ENCODE measurements at regions not wholly inside any gene's neighbourhood (a gene's known extent, or its start where the extent isn't known, plus 50 kb on each side); places are given as distances from the start of the nearest gene placed in this dataset.
A peak's percentile ranks its signal among the peaks of the same experiment; 100 is the strongest.

- no peak overlapping the region for H3K4me3 ChIP-seq (ENCODE audit: control insufficient read depth, low read depth, low read length)
- DNase-seq (ENCODE audit: low read depth): peak; percentile 59
- TF ChIP-seq, protein P1, sequence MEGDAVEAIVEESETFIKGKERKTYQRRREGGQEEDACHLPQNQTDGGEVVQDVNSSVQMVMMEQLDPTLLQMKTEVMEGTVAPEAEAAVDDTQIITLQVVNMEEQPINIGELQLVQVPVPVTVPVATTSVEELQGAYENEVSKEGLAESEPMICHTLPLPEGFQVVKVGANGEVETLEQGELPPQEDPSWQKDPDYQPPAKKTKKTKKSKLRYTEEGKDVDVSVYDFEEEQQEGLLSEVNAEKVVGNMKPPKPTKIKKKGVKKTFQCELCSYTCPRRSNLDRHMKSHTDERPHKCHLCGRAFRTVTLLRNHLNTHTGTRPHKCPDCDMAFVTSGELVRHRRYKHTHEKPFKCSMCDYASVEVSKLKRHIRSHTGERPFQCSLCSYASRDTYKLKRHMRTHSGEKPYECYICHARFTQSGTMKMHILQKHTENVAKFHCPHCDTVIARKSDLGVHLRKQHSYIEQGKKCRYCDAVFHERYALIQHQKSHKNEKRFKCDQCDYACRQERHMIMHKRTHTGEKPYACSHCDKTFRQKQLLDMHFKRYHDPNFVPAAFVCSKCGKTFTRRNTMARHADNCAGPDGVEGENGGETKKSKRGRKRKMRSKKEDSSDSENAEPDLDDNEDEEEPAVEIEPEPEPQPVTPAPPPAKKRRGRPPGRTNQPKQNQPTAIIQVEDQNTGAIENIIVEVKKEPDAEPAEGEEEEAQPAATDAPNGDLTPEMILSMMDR (conservative IDR thresholded peaks at IDR 0.05; ENCODE audit: control insufficient read depth, insufficient read depth, low read depth, low read length): no peak
Measured at GRCh38 chr2:240325016-240326007, 110.2 kb upstream of the GPC1 start.

GRCh38 chr2:240326246-240326645, 109.2 kb upstream of the GPC1 start:
- TF ChIP-seq, protein P1 (conservative IDR thresholded peaks at IDR 0.05; ENCODE audit: control insufficient read depth, insufficient read depth, low read depth, low read length): no peak
- DNase-seq (ENCODE audit: low read depth): no peak

GRCh38 chr2:240326886-240327285, 108.6 kb upstream of the GPC1 start:
- DNase-seq (ENCODE audit: low read depth): no peak
- TF ChIP-seq, protein P1 (conservative IDR thresholded peaks at IDR 0.05; ENCODE audit: control insufficient read depth, insufficient read depth, low read depth, low read length): no peak
- no peak overlapping the region for H3K4me3 ChIP-seq (ENCODE audit: control insufficient read depth, low read depth, low read length)

More at GRCh38 chr2:240326246-240326645, 109.2 kb upstream of the GPC1 start:
- no peak overlapping the region for H3K4me3 ChIP-seq (ENCODE audit: control insufficient read depth, low read depth, low read length)

- H3K4me3 ChIP-seq (ENCODE audit: control insufficient read depth, low read depth, low read length): no peak overlapping the region
- TF ChIP-seq, protein P1 (conservative IDR thresholded peaks at IDR 0.05; ENCODE audit: control insufficient read depth, insufficient read depth, low read depth, low read length): no peak
- no peak for DNase-seq (ENCODE audit: low read depth)
Measured at GRCh38 chr2:240327566-240327965, 107.9 kb upstream of the GPC1 start.

- no peak for DNase-seq (ENCODE audit: low read depth)
- TF ChIP-seq, protein P1 (conservative IDR thresholded peaks at IDR 0.05; ENCODE audit: control insufficient read depth, insufficient read depth, low read depth, low read length): no peak
- no peak overlapping the region for H3K4me3 ChIP-seq (ENCODE audit: control insufficient read depth, low read depth, low read length)
Measured at GRCh38 chr2:240328526-240328925, 106.9 kb upstream of the GPC1 start.

- TF ChIP-seq, protein P1 (conservative IDR thresholded peaks at IDR 0.05; ENCODE audit: control insufficient read depth, insufficient read depth, low read depth, low read length): no peak
- no peak for DNase-seq (ENCODE audit: low read depth)
Measured at GRCh38 chr2:240329116-240329665, 106.3 kb upstream of the GPC1 start.

More at GRCh38 chr2:240329116-240329665, 106.3 kb upstream of the GPC1 start:
- H3K4me3 ChIP-seq (ENCODE audit: control insufficient read depth, low read depth, low read length): no peak overlapping the region

Data from fibroblast of mammary gland (primary cell).